ENCODE measurements at regions not wholly inside any gene's neighbourhood (a gene's known extent, or its start where the extent isn't known, plus 50 kb on each side); places are given as distances from the start of the nearest gene placed in this dataset.

GRCh38 chr21:16522548-16522947 lies 792.8 kb downstream of the USP25 start:
- no peak overlapping the region for H3K4me3 ChIP-seq
- no peaks in the 10 kb centered on the region for H3F3A ChIP-seq (replicated peaks; ENCODE audit: low read depth)
- DNase-seq (ENCODE audit: low spot score) (no peak), ATAC-seq (no peak)
- no peaks in the 10 kb centered on the region for H3K9me2 ChIP-seq (ENCODE audit: insufficient read depth)
- no peak overlapping the region for H2AFZ ChIP-seq
- H3K4me1 ChIP-seq (ENCODE audit: insufficient read depth): no peaks in the 10 kb centered on the region
- Mint-ChIP-seq H3K27me3 (ENCODE audit: insufficient read depth, low read depth, poor library complexity) (no peaks in the 10 kb centered on the region), H3K27ac (no peak overlapping the region), H3K36me3 (ENCODE audit: low read depth) (no peaks in the 10 kb centered on the region), H3K4me1 (no peaks in the 10 kb centered on the region), H3K9me3 (no peaks in the 10 kb centered on the region), H3K4me3 (no peak overlapping the region)
- H3K79me2 ChIP-seq (replicated peaks; ENCODE audit: insufficient read depth): no peaks in the 10 kb centered on the region
- H4K20me1 ChIP-seq (replicated peaks; ENCODE audit: insufficient read depth): no peaks in the 10 kb centered on the region
- TF ChIP-seq POLR2AphosphoS5 (IDR thresholded peaks at IDR 0.05; ENCODE audit: low read depth) (no peak), ZNF331 (CRISPR knock-in tag; IDR thresholded peaks at IDR 0.05; ENCODE audit: low read depth) (no peak), ZNF114 (CRISPR knock-in tag; IDR thresholded peaks at IDR 0.05) (no peak), EZH2 (IDR thresholded peaks at IDR 0.05; ENCODE audit: low read depth, unreplicated experiment) (no peak), ETS1 (IDR thresholded peaks at IDR 0.05) (no peak), CREB1 (CRISPR knock-in tag; IDR thresholded peaks at IDR 0.05; ENCODE audit: low read depth) (no peak), STAT1 (IDR thresholded peaks at IDR 0.05; ENCODE audit: unreplicated experiment) (no peak), REST (IDR thresholded peaks at IDR 0.05; ENCODE audit: unreplicated experiment) (no peak), ZNF462 (CRISPR knock-in tag; IDR thresholded peaks at IDR 0.05) (no peak), EZH2phosphoT487 (IDR thresholded peaks at IDR 0.05; ENCODE audit: unreplicated experiment) (no peak), JUNB (IDR thresholded peaks at IDR 0.05; ENCODE audit: unreplicated experiment) (no peak), CTCF (conservative IDR thresholded peaks at IDR 0.05; ENCODE audit: low read depth in 2 of 2) (no peak), NANOG (IDR thresholded peaks at IDR 0.05; ENCODE audit: borderline replicate concordance) (no peak)
- H3K27me3 ChIP-seq (ENCODE audit: insufficient read depth): no peaks in the 10 kb centered on the region
- no peak overlapping the region for H3K27ac ChIP-seq (ENCODE audit: low read depth)
- no peak overlapping the region for H3K4me2 ChIP-seq
- no peaks in the 10 kb centered on the region for H3K36me3 ChIP-seq (ENCODE audit: insufficient read depth)

Data from GM23338 (cell line).